B cell (primary cell): ENCODE measurements at regions not wholly inside any gene's neighbourhood (a gene's known extent, or its start where the extent isn't known, plus 50 kb on each side); places are given as distances from the start of the nearest gene placed in this dataset.

Source experiments
- ATAC-seq: fragments of 200-7000 bp; cut with Tn5 transposase; one replicate; pipeline ENCODE4 v1.10.0; 2021; ENCODE audit warnings: low read depth, mild to moderate bottlenecking, moderate number of reproducible peaks, moderate library complexity
- CTCF ChIA-PET: fragments of 350-600 bp; sonication (Branson Sonifier 250); formaldehyde crosslinking; loops from one replicate; lab custom pipeline; 2021; ENCODE audit warnings: antibody characterized with exemption, inconsistent platforms; lab: Charles Lee
- POLR2A ChIA-PET: fragments of 350-600 bp; sonication (Branson Sonifier 250); formaldehyde crosslinking; loops from one replicate; lab custom pipeline; 2021; ENCODE audit warnings: antibody characterized with exemption; lab: Charles Lee
- DNase-seq: peaks from one replicate; pipeline ENCODE4 v3.0.0; 2013
- H2AFZ ChIP-seq: 2 replicates; pipeline ENCODE4 v1.6.1; 2012; ENCODE audit warnings: mild to moderate bottlenecking, low read depth, low read length; ENCODE audit not compliant: insufficient read depth, poor library complexity, severe bottlenecking
- H3K27ac ChIP-seq, 2 donors: 1 replicate in 1 of 2; 2 replicates in 1 of 2; pipeline ENCODE4 v1.5.1; 2012 to 2013; ENCODE audit warnings: low read length in 2 of 2, mild to moderate bottlenecking in 2 of 2, moderate library complexity in 1 of 2
- H3K27me3 ChIP-seq, 4 experiments: fragments of 200-600 bp in 1 of 4; sonication (generic) in 1 of 4; replicated peaks in 1 of 4; 1 replicate in 2 of 4; 2 replicates in 2 of 4; pipeline versions ENCODE4 v1.6.1 to v1.7.0; 2013 to 2016; ENCODE audit warnings: low read length in 3 of 4, mild to moderate bottlenecking in 2 of 4, mixed read lengths in 1 of 4, moderate library complexity in 1 of 4; ENCODE audit not compliant: insufficient read depth in 4 of 4, control insufficient read depth in 3 of 4; ENCODE audit errors: control extremely low read depth in 1 of 4
- H3K36me3 ChIP-seq, 2 experiments: replicated peaks in 1 of 2; 1 replicate in 1 of 2; 2 replicates in 1 of 2; pipeline versions ENCODE4 v1.6.1 to v1.7.1; 2013; ENCODE audit warnings: low read length in 1 of 2; ENCODE audit not compliant: insufficient read depth in 2 of 2, control insufficient read depth in 1 of 2; ENCODE audit errors: control extremely low read depth in 1 of 2, extremely low read depth in 1 of 2
- H3K4me1 ChIP-seq, 2 donors: fragments of 200-600 bp in 1 of 2; sonication (generic) in 1 of 2; 1 replicate in 1 of 2; 2 replicates in 1 of 2; pipeline versions ENCODE4 v1.5.1 to v1.6.1; 2013 to 2017; ENCODE audit warnings: low read length in 2 of 2; ENCODE audit not compliant: control insufficient read depth in 2 of 2, insufficient read depth in 2 of 2
- H3K4me2 ChIP-seq: replicated peaks from 2 replicates; pipeline ENCODE3; 2012; ENCODE audit warnings: mild to moderate bottlenecking, low read depth, low read length; ENCODE audit not compliant: poor library complexity, severe bottlenecking
- H3K4me3 ChIP-seq, 5 experiments: fragments of 200-600 bp in 1 of 5; sonication (generic) in 1 of 5; 1 replicate in 3 of 5; 2 replicates in 2 of 5; pipeline versions ENCODE4 v1.5.1 to v1.7.0; 2011 to 2016; ENCODE audit warnings: low read length in 4 of 5, mild to moderate bottlenecking in 4 of 5, low read depth in 2 of 5, control low read depth in 1 of 5, moderate library complexity in 1 of 5; ENCODE audit not compliant: insufficient read depth in 1 of 5; ENCODE audit errors: control extremely low read depth in 1 of 5, extremely low read depth in 1 of 5
- H3K79me2 ChIP-seq: fragments of 200-600 bp; sonication (generic); one replicate; pipeline ENCODE4 v1.6.0; 2016; ENCODE audit warnings: low read length; ENCODE audit not compliant: control insufficient read depth, insufficient read depth
- H3K9ac ChIP-seq: fragments of 200-600 bp; sonication (generic); 2 replicates; pipeline ENCODE4 v1.6.1; 2017; ENCODE audit warnings: mild to moderate bottlenecking, low read length, moderate library complexity
- H3K9me3 ChIP-seq, 3 donors: one replicate each; pipeline versions ENCODE4 v1.6.1 to v1.7.1; 2013; ENCODE audit warnings: low read length in 2 of 3; ENCODE audit not compliant: control insufficient read depth in 2 of 3, insufficient read depth in 1 of 3; ENCODE audit errors: control extremely low read depth in 1 of 3
- H4K20me1 ChIP-seq: 2 replicates; pipeline ENCODE4 v1.6.0; 2012; ENCODE audit warnings: mild to moderate bottlenecking, low read length; ENCODE audit not compliant: insufficient read depth, control insufficient read depth, poor library complexity, severe bottlenecking
- H3K27ac Mint-ChIP-seq: one replicate; pipeline ENCODE4 v1.8.0; 2021; ENCODE audit warnings: mixed read lengths
- H3K27me3 Mint-ChIP-seq: one replicate; pipeline ENCODE4 v1.8.0; 2021; ENCODE audit warnings: mixed read lengths
- H3K4me1 Mint-ChIP-seq: one replicate; pipeline ENCODE4 v1.8.0; 2021; ENCODE audit warnings: mixed read lengths
- H3K4me3 Mint-ChIP-seq: one replicate; pipeline ENCODE4 v1.8.0; 2021; ENCODE audit warnings: mixed read lengths
- H3K9me3 Mint-ChIP-seq: one replicate; pipeline ENCODE4 v1.8.0; 2022; ENCODE audit warnings: mixed read lengths; ENCODE audit not compliant: insufficient read depth
- CTCF ChIP-seq: fragments of 200-600 bp; IDR thresholded peaks from one replicate; pipeline ENCODE4 v1.8.0; 2022; ENCODE audit warnings: antibody characterized with exemption, mild to moderate bottlenecking
- EZH2 ChIP-seq: IDR thresholded peaks from 2 replicates; pipeline ENCODE4 v1.6.1; 2012; ENCODE audit warnings: borderline replicate concordance, low read depth, mild to moderate bottlenecking, moderate library complexity, low read length; ENCODE audit not compliant: insufficient read depth, poor library complexity, severe bottlenecking
- WGBS: methylation state at CpG from one replicate; pipeline ENCODE4 v1.1.5; 2013; ENCODE audit warnings: missing lambda C conversion rate; ENCODE audit not compliant: insufficient coverage; 5-methylcytosine and 5-hydroxymethylcytosine counted together
- intact Hi-C: fragments of 100-400 bp; cut with micrococcal nuclease; formaldehyde crosslinking; loops from one replicate; pipeline ENCODE4 v1.10.0; 2022

DNA sequence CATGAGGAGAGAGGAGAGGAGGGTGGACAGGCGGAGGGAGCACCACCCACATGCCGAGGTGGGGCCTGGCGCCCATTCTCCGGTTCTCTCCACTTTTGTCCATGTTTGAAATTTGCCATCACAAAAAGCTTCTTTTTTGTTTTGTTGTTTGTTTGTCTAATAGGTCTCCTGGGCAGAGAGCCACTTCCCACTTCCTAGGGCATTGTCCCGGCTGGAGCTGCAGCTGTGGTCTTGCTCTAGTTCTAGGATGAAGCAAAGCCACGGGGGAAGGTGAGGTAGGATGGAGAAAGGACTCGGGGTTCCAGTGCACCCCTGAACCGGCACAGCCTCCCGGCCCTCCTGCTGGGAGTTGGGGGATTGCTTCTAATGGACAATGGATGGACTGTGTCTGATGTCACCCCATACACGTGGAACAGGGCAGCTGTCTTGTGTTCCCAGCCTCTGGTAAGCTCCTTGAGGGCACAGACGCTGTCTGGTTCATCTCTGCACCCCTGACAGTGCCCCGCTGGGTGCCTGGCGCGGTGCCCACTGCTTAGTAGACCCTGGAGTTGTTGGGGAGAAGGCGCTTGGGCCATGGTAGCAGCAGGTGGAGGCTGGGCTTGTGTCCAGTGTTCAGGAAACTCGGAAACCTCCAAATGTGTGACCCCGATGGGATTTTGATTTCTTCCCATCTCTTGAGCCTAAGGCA is 278.4 kb downstream of the NDUFA10 start:
- H3K4me3 Mint-ChIP-seq: no peak overlapping the region
- H3K9me3 Mint-ChIP-seq: no peaks in the 10 kb centered on the region
- WGBS: 96% methylated on average over 10 of the region's 17 CpGs
- ChIA-PET CTCF (no interaction called here), POLR2A (no interaction called here)
- H2AFZ ChIP-seq: no peak overlapping the region
- no peak for TF ChIP-seq EZH2
- TF ChIP-seq CTCF: no peak
- H3K9ac ChIP-seq: no peak overlapping the region
- H4K20me1 ChIP-seq: no peaks in the 10 kb centered on the region
- H3K27ac Mint-ChIP-seq: no peak overlapping the region
- H3K4me1 ChIP-seq: peaks cover 7 to 9% of the 10 kb centered on the region in 2 donors
- intact Hi-C loops: no loop called here
- no peaks in the 10 kb centered on the region for H3K79me2 ChIP-seq
- peaks cover 3% of the 10 kb centered on the region for H3K4me1 Mint-ChIP-seq
- no peaks in the 10 kb centered on the region for H3K36me3 ChIP-seq
- ATAC-seq (no peak), DNase-seq (no peak)
- no peak overlapping the region for H3K4me3 ChIP-seq
- no peak overlapping the region for H3K4me2 ChIP-seq
- no peaks in the 10 kb centered on the region for H3K27me3 Mint-ChIP-seq
- no peak overlapping the region for H3K27ac ChIP-seq
- no peaks in the 10 kb centered on the region for H3K9me3 ChIP-seq
- peaks cover 0 to 2% (median 0%) of the 10 kb centered on the region in 4 experiments for H3K27me3 ChIP-seq

DNA sequence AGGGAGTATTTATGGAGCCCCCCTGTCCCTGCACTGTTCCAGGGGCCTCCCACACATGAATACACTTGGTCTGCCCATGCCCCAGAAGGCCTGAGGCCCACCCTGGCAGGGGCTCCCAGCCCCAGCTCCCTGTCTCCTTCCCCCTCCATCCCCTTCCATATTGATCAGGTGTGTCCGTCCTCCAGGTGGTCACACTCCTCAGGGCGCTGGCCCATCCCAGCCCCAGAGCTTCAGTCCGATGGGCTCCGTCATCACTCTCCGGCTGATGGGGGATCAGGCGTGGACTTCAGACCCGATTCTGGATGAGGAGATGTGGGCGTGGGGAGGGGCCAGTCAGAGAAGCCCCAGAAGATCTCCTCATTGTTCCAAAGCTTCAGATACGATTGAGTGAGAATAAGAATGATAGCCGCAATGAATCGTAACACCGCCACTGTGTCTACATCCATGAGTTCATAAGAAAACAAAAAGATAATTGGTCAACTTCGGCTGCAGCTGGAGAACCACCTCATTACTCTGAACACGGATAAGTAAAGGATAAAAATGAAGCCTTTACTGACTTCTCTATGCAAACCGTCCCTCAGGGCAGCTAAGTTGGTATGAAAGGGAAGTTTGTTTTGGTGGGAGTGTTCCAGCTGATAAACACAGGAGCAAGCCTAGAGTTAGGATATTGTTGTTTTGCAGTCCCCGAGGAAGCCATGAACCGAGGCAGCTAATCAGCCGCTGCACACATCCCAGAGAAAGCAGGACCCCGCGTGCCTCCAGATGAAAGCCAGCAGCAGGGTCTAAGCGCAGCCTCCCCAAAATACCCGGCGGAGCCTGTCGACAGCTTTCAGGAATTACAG is 279.5 kb downstream of the NDUFA10 start:
- Mint-ChIP-seq H3K27me3 (no peaks in the 10 kb centered on the region), H3K4me3 (no peak overlapping the region), H3K27ac (no peak overlapping the region), H3K9me3 (no peaks in the 10 kb centered on the region), H3K4me1 (no peaks in the 10 kb centered on the region)
- Histone ChIP-seq H3K4me2 (no peak overlapping the region), H4K20me1 (no peaks in the 10 kb centered on the region), H3K4me3 (no peak overlapping the region), H3K9ac (no peak overlapping the region), H2AFZ (no peak overlapping the region), H3K27ac (no peak overlapping the region), H3K9me3 (no peaks in the 10 kb centered on the region), H3K27me3 (no peaks in the 10 kb centered on the region), H3K4me1 (no peaks in the 10 kb centered on the region), H3K79me2 (no peaks in the 10 kb centered on the region), H3K36me3 (no peaks in the 10 kb centered on the region)
- ChIA-PET POLR2A (no interaction called here), CTCF (no interaction called here)
- TF ChIP-seq CTCF: no peak
- TF ChIP-seq EZH2: no peak
- ATAC-seq: no peak
- no peak for DNase-seq
- 83% methylated on average over 20 of the region's 24 CpGs for WGBS
- intact Hi-C loops: no loop called here
